Activated naive CD4-positive, alpha-beta T cell treated with anti-CD3 and anti-CD28 coated beads for 36 hours (primary cell): ENCODE measurements at regions not wholly inside any gene's neighbourhood (a gene's known extent, or its start where the extent isn't known, plus 50 kb on each side); places are given as distances from the start of the nearest gene placed in this dataset.

ENCODE experiments used
- CTCF ChIA-PET: fragments of 350-600 bp; sonication (Branson Sonifier 250); formaldehyde crosslinking; loops from one replicate; lab custom pipeline; 2021; ENCODE audit warnings: antibody characterized with exemption; lab: Charles Lee
- DNase-seq: peaks from one replicate; pipeline ENCODE4 v3.0.0-alpha.2; 2020
- H3K27ac Mint-ChIP-seq: one replicate; pipeline ENCODE4 v1.8.0; 2021; ENCODE audit warnings: mild to moderate bottlenecking, mixed read lengths
- H3K27me3 Mint-ChIP-seq: one replicate; pipeline ENCODE4 v1.8.0; 2021; ENCODE audit warnings: low read depth, mixed read lengths
- H3K36me3 Mint-ChIP-seq: one replicate; pipeline ENCODE4 v1.8.0; 2021; ENCODE audit warnings: low read depth, mixed read lengths
- H3K4me1 Mint-ChIP-seq: one replicate; pipeline ENCODE4 v1.8.0; 2021; ENCODE audit warnings: low read depth, mixed read lengths
- H3K4me3 Mint-ChIP-seq: one replicate; pipeline ENCODE4 v1.8.0; 2021; ENCODE audit warnings: mild to moderate bottlenecking, moderate library complexity, mixed read lengths
- H3K9me3 Mint-ChIP-seq: one replicate; pipeline ENCODE4 v1.8.0; 2021; ENCODE audit warnings: mixed read lengths
- intact Hi-C: fragments of 100-400 bp; cut with micrococcal nuclease; formaldehyde crosslinking; loops from one replicate; pipeline ENCODE4 v1.15.1; 2023

GRCh38 chr7:33766405-33766804 is 138.9 kb upstream of the BMPER start:
- no peak overlapping the region for H3K27ac Mint-ChIP-seq
- no peak overlapping the region for H3K4me3 Mint-ChIP-seq
- no peaks in the 10 kb centered on the region for H3K27me3 Mint-ChIP-seq
- no peak for DNase-seq
- CTCF ChIA-PET = interaction anchor here (0.6 kb wide), 1 partner anchor 8 kb away, joined by 3 read pairs; no protein-coding TSS in a partner anchor
- peaks cover 1% of the 10 kb centered on the region for H3K4me1 Mint-ChIP-seq
- intact Hi-C loops = no loop called here
- H3K36me3 Mint-ChIP-seq = no peaks in the 10 kb centered on the region
- no peaks in the 10 kb centered on the region for H3K9me3 Mint-ChIP-seq

DNA sequence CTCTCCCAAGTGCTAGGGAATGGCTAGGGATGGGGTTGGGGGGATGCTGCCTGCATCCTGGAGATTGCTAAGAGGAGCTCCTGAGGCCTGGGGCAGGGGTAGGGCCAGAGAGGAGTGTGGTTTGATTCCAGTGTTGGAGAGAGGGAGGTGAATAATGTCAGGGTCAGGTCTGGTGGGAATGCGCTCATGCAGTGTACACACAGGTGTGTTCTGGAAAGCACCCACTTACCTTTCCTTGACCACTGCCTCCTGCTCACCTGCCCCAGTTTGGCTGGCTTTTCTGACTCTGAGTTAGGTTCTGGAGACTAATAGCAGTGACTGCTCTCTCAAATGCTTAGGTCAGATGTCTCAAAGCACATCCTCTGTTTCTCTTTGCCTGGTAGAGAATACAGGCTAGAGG is 135.4 kb upstream of the BMPER start:
- CTCF ChIA-PET = interaction anchor here (0.7 to 0.9 kb wide), 2 partner anchors 19 to 39 kb away, joined by 3 to 5 read pairs; no protein-coding TSS in a partner anchor
- DNase-seq = no peak
- Mint-ChIP-seq H3K9me3 (no peaks in the 10 kb centered on the region), H3K27me3 (no peaks in the 10 kb centered on the region), H3K4me3 (no peak overlapping the region), H3K4me1 (peaks cover 4% of the 10 kb centered on the region), H3K36me3 (no peaks in the 10 kb centered on the region), H3K27ac (no peak overlapping the region)
- intact Hi-C loops = no loop called here

DNA sequence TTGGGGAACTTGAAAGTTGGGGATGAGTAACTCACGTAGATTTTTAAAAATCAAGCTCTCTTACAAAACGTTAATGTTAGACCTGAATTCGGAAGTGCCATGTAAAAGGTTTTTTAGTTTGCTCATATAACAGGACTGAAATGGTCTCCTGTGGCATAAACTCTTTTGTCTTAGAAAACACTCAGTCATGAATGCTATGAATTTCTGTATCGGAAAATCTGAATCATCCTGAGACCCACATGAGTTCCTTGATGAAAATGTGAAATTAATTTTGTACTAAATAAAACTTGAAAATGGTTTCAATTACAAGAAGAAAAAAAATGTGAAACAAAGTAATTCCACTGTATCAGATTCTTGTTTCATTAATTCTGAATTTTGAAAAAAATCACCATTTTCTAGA is 134.8 kb upstream of the BMPER start:
- Mint-ChIP-seq H3K27me3 (no peaks in the 10 kb centered on the region), H3K9me3 (no peaks in the 10 kb centered on the region), H3K36me3 (no peaks in the 10 kb centered on the region), H3K4me3 (no peak overlapping the region), H3K27ac (no peak overlapping the region), H3K4me1 (peaks cover 4% of the 10 kb centered on the region)
- intact Hi-C loops = no loop called here
- no peak for DNase-seq
- CTCF ChIA-PET = interaction anchor here (0.7 to 0.9 kb wide), 2 partner anchors 19 to 38 kb away, joined by 3 to 5 read pairs; no protein-coding TSS in a partner anchor

DNA sequence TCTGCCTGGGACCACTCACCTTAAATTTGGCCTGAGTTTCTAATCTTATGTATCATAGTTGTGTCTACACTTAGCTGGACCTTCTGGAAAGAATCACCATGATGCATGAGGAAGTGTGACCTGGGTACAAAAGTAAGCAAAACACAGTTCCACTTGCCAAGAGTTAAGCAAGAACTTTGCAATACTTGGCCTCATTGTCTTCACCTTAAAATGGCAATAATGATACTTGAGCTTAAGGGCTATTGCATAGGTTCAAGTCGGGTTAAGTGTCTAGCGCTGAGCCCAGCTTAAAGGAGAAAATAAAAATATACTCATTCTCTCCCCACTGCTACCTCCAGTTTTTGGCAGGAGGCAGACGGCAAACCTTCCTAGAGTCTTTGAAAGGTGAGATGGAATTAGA is 133.9 kb upstream of the BMPER start:
- Mint-ChIP-seq H3K27me3 (no peaks in the 10 kb centered on the region), H3K4me1 (peaks cover 4% of the 10 kb centered on the region), H3K27ac (no peak overlapping the region), H3K4me3 (no peak overlapping the region), H3K9me3 (no peaks in the 10 kb centered on the region), H3K36me3 (no peaks in the 10 kb centered on the region)
- no peak for DNase-seq
- intact Hi-C loops = no loop called here
- CTCF ChIA-PET = interaction anchor here (1.0 to 1.3 kb wide), 2 partner anchors 13 to 122 kb away, joined by 3 to 4 read pairs; no protein-coding TSS in a partner anchor

DNA sequence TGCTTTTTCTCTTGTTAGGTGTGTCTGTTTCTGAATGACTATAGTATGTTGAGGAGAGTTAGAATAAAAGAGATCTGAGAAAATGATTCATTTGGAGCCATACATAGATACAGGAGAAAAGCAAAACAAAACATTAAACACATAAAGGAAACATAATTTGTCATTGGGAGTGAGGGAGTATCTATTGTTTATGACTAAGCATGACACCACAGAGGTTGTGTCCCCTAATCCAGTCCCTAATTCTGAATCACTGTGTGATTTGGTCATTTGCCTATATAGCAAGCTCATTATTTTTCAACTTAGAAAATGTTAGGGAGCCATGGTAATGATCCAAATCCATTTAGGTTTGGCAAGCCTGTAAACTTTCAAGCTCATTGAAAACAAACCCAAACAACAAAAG is 132.3 kb upstream of the BMPER start:
- intact Hi-C loops = no loop called here
- H3K27me3 Mint-ChIP-seq = no peaks in the 10 kb centered on the region
- no peaks in the 10 kb centered on the region for H3K9me3 Mint-ChIP-seq
- H3K4me1 Mint-ChIP-seq = peaks cover 4% of the 10 kb centered on the region
- H3K4me3 Mint-ChIP-seq = no peak overlapping the region
- DNase-seq = no peak
- CTCF ChIA-PET = interaction anchor here (1.8 kb wide), 1 partner anchor 14 kb away, joined by 6 read pairs; no protein-coding TSS in a partner anchor
- no peaks in the 10 kb centered on the region for H3K36me3 Mint-ChIP-seq
- H3K27ac Mint-ChIP-seq = no peak overlapping the region

GRCh38 chr7:33774762-33775523 is 130.4 kb upstream of the BMPER start:
- no peaks in the 10 kb centered on the region for H3K9me3 Mint-ChIP-seq
- H3K4me1 Mint-ChIP-seq = peaks cover 4% of the 10 kb centered on the region
- intact Hi-C loops = no loop called here
- H3K27ac Mint-ChIP-seq = no peak overlapping the region
- no peak for DNase-seq
- CTCF ChIA-PET = interaction anchor here (1.8 kb wide), 1 partner anchor 16 kb away, joined by 6 read pairs; no protein-coding TSS in a partner anchor
- H3K27me3 Mint-ChIP-seq = no peaks in the 10 kb centered on the region
- no peaks in the 10 kb centered on the region for H3K36me3 Mint-ChIP-seq
- no peak overlapping the region for H3K4me3 Mint-ChIP-seq

GRCh38 chr7:33775790-33776189 is 129.5 kb upstream of the BMPER start:
- Mint-ChIP-seq H3K4me3 (no peak overlapping the region), H3K27me3 (no peaks in the 10 kb centered on the region), H3K9me3 (no peaks in the 10 kb centered on the region), H3K36me3 (no peaks in the 10 kb centered on the region), H3K27ac (no peak overlapping the region), H3K4me1 (peaks cover 3% of the 10 kb centered on the region)
- CTCF ChIA-PET = interaction anchor here (1.1 kb wide), 1 partner anchor 118 kb away, joined by 3 read pairs; no protein-coding TSS in a partner anchor
- no peak for DNase-seq
- intact Hi-C loops = no loop called here

DNA sequence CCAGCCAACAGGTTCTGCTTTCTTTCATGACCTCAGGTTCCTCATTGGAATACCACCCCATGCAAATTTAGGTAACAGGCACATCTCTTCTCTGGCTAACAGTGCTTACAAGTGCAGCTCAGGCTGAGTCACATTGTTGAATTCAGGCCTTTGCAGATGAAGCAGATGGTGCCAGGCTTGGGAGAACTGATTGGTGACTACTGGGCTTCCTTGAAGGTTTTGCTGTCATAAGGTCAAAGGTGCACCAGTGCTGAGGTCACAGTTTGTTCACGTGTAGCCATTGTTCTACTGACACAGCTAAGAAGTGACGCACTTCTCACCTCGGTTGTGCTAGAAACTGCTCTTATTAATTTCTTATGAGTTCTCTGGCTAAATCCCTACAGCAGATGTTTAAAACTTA is 128.6 kb upstream of the BMPER start:
- H3K36me3 Mint-ChIP-seq = no peaks in the 10 kb centered on the region
- CTCF ChIA-PET = interaction anchor here (0.6 to 0.7 kb wide), 2 partner anchors 19 to 299 kb away, joined by 4 read pairs; no protein-coding TSS in a partner anchor
- H3K4me3 Mint-ChIP-seq = no peak overlapping the region
- no peak overlapping the region for H3K27ac Mint-ChIP-seq
- no peak for DNase-seq
- no peaks in the 10 kb centered on the region for H3K27me3 Mint-ChIP-seq
- no peaks in the 10 kb centered on the region for H3K9me3 Mint-ChIP-seq
- H3K4me1 Mint-ChIP-seq = peaks cover 3% of the 10 kb centered on the region
- intact Hi-C loops = no loop called here

DNA sequence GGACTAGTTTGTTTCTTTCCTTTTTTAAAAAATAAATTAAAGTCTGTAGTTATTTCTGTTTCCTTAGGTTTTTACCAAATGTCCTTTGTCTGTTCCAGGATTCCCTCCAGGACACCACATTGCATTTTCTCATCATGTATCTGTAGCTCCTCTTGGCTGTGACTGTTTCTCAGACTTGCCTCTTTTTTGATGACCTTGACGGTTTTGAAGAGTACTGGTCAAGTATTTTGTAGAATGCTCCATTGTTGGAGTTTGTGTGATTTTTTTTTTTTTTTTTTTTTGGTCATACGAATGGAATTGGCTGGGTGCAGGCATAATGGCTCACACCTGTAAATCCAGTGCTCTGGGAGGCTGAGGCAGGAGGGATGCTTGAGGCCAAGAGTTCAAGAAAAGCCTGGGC is 127.1 kb upstream of the BMPER start:
- no peak overlapping the region for H3K27ac Mint-ChIP-seq
- intact Hi-C loops = no loop called here
- H3K4me1 Mint-ChIP-seq = no peaks in the 10 kb centered on the region
- CTCF ChIA-PET = no interaction called here
- H3K9me3 Mint-ChIP-seq = no peaks in the 10 kb centered on the region
- DNase-seq = no peak
- H3K36me3 Mint-ChIP-seq = peaks cover 2% of the 10 kb centered on the region
- H3K27me3 Mint-ChIP-seq = no peaks in the 10 kb centered on the region
- no peak overlapping the region for H3K4me3 Mint-ChIP-seq

- no peak for DNase-seq
- Mint-ChIP-seq H3K27ac (no peak overlapping the region), H3K9me3 (no peaks in the 10 kb centered on the region), H3K27me3 (no peaks in the 10 kb centered on the region), H3K4me1 (no peaks in the 10 kb centered on the region), H3K4me3 (no peak overlapping the region), H3K36me3 (peaks cover 2% of the 10 kb centered on the region)
- CTCF ChIA-PET = no interaction called here
- intact Hi-C loops = no loop called here
These were observed 126.1 kb upstream of the BMPER start for GRCh38 chr7:33779216-33779615.

DNA sequence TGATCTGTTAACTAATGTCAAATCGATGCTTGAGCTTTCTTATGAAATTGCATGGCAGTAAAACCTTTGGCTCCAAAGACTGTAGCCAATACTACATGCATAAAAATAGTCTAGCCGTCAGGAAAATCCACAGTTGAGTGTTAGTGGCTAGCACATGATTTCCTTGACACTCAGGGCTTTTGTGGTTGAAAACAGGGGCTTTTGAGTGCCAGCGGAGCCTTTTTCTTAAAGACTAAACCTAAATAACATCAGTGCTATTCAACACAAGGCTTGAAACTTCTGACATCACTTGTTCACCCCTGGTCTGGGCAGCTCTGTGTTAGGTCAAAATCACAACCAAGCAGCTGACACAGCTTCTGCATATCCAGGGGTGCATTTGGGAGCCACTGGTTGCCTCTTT is 124.2 kb upstream of the BMPER start:
- Mint-ChIP-seq H3K27ac (no peak overlapping the region), H3K4me3 (no peak overlapping the region), H3K36me3 (peaks cover 2% of the 10 kb centered on the region), H3K9me3 (no peaks in the 10 kb centered on the region), H3K4me1 (no peaks in the 10 kb centered on the region), H3K27me3 (no peaks in the 10 kb centered on the region)
- DNase-seq = no peak
- CTCF ChIA-PET = interaction anchor here (0.7 kb wide), 1 partner anchor 152 kb away, joined by 4 read pairs; no protein-coding TSS in a partner anchor
- intact Hi-C loops = no loop called here

GRCh38 chr7:33781796-33782195 is 123.5 kb upstream of the BMPER start:
- H3K27ac Mint-ChIP-seq = no peak overlapping the region
- CTCF ChIA-PET = no interaction called here
- intact Hi-C loops = no loop called here
- no peaks in the 10 kb centered on the region for H3K4me1 Mint-ChIP-seq
- no peaks in the 10 kb centered on the region for H3K27me3 Mint-ChIP-seq
- no peak for DNase-seq
- no peak overlapping the region for H3K4me3 Mint-ChIP-seq
- no peaks in the 10 kb centered on the region for H3K9me3 Mint-ChIP-seq
- H3K36me3 Mint-ChIP-seq = peaks cover 2% of the 10 kb centered on the region

- H3K9me3 Mint-ChIP-seq = no peaks in the 10 kb centered on the region
- H3K4me1 Mint-ChIP-seq = no peaks in the 10 kb centered on the region
- H3K4me3 Mint-ChIP-seq = no peak overlapping the region
- no peak for DNase-seq
- H3K36me3 Mint-ChIP-seq = peaks cover 2% of the 10 kb centered on the region
- no peaks in the 10 kb centered on the region for H3K27me3 Mint-ChIP-seq
- intact Hi-C loops = no loop called here
- no peak overlapping the region for H3K27ac Mint-ChIP-seq
- CTCF ChIA-PET = no interaction called here
These were observed 121.3 kb upstream of the BMPER start for GRCh38 chr7:33784000-33784399.
